Dedifferentiated amniotic fluid mesenchymal stem cell (primary cell): ENCODE measurements at regions not wholly inside any gene's neighbourhood (a gene's known extent, or its start where the extent isn't known, plus 50 kb on each side); places are given as distances from the start of the nearest gene placed in this dataset.
"Not testable (repeated sequence)": the region's sequence is repeated elsewhere in the genome, so short reads cannot be mapped to it uniquely, and the experiment has no call there.

Source experiments
- DNase-seq: peaks from one replicate; pipeline ENCODE4 v3.0.0-alpha.2; 2016; ENCODE audit errors: extremely low spot score

- DNase-seq: peak; percentile 9
These were observed 481.9 kb upstream of the SPRED2 start for GRCh38 chr2:65914244-65914786.

DNA sequence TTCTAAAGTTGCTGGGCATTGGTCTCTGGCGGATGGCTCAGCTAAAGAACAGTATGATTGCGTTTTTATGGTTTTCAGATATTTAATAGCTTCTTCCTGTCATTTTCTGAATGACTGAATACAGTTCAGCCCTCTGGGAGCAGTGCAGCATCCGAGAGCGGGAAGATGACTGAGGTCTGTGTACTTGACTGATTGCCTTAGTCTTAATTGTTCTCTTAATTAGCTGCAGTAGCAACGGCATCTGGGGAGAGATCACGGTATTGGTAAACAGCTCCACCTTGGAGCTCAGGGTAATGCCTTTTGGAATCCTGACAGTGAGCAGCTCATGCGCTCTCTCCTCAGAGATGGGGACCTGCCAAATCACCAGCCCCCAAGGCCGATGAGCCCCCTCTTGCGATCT, 481.4 kb upstream of the SPRED2 start:
- no peak for DNase-seq

DNA sequence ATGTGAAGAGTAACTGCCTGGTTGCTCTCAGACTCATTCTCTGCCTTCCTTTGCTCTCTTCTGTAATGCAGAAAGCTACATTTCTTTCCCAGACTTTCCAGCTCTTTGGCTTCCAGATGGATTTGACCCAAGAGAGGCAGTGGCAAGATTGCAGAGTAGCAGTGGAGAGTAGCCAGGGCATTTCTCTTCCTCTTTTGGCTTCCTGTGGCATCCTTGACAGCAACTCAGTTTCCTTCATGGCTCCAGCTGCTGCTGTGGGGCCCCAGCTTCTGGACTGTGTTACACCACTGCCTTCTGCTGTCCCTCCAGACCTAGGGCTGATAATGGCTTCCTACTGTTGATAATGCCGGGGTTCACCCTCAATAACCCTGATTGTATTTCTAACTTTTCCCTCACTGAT, 469.4 kb upstream of the SPRED2 start:
- DNase-seq: no peak

- DNase-seq: no peak
These were observed 464.0 kb upstream of the SPRED2 start for GRCh38 chr2:65896446-65896845.

- DNase-seq: not testable (repeated sequence)
These were observed 457.7 kb upstream of the SPRED2 start for GRCh38 chr2:65890131-65890530.

DNA sequence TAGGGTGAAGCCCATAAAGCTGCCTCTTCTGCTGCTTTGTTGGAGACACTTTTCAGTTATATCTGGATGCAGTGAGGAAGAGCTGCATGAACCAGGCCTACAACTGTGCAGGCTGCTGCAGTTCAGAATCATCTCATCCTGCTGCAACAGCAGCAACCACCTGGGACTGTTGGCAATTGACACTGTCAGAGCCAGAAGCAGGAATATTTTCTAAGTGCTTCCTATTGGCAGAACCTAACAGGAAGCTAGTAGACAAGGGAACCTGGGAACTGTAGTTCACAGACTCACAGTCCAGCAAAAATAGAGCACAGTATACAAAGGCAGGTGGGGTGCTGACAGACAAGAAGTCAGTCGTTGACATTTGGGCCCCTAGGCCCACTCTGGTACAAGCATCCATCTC, 452.9 kb upstream of the SPRED2 start:
- DNase-seq: no peak

- no peak for DNase-seq
These were observed 449.2 kb upstream of the SPRED2 start for GRCh38 chr2:65881592-65881991.

- DNase-seq: no peak
These were observed 448.0 kb upstream of the SPRED2 start for GRCh38 chr2:65880436-65880835.

- peak; percentile 15 for DNase-seq
These were observed 445.6 kb upstream of the SPRED2 start for GRCh38 chr2:65878011-65878340.

DNA sequence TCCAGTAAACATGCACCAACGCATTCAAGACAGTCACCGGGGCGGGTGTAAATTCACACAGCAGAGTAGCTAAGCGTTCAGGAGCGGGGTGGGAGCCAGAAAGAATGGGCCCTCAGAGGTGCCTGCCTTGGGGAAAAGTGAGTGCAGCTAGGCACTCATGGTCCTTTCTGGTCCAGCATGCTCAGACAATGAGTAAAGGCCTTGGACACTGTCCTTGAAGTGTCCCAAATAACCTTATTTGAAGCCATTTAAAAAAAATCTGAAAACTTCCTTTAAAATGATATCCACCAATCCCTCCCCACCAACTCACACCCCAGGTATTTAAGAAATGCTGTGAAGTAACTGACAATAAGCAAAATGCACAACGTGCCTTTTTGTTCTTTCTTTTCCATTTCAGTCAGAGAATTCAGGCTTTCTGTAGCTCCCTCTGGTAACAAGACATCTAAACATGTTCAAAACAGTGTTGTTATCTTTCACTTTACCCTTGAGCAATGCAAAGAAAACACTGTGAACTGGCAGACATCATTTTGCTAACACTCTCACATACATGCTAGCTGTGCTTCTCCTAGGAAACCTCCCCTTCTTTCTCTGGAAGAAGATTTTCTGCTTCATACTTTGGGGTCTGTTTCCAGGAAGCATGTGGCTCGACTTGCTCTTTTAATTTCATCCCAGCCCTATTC, 445.1 kb upstream of the SPRED2 start:
- DNase-seq: peak; percentile 39

DNA sequence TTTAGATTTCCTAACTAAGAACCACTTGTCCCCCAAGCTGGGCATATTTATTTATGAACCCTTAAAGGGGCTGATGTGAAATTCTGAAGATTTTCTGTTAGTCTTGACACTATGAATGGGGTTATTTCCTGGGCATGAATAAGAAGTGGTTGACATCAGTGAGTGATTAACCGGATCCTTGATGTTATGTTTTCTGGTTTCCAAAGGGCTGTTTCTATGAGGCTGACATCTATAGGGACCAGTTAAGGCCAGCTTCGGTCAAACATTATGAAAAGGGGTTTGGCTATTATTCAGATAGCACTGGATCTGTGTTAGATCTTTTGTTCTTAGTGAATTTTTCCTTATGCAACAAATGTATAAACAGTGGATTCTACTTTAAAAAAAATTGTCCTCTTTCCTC, 443.7 kb upstream of the SPRED2 start:
- DNase-seq: no peak

DNA sequence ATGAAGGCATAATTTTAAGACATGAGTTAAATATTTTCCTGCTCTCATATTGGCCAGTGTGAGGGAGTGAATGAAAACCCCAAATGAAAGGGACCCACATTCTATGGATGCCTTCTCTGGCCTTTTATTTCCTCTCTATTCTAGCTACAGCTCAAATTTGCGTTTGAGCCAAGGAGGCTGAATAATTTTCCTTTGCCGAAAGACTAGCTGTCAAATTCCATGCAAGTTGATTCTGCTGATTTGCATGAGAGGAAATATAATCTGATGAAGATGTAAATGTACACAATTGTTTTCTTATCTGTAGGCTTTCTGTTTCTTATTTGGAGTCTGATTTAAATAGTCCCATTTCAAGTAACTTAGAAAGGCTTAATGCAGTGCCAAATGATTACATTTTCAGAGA, 438.4 kb upstream of the SPRED2 start:
- DNase-seq: no peak

DNA sequence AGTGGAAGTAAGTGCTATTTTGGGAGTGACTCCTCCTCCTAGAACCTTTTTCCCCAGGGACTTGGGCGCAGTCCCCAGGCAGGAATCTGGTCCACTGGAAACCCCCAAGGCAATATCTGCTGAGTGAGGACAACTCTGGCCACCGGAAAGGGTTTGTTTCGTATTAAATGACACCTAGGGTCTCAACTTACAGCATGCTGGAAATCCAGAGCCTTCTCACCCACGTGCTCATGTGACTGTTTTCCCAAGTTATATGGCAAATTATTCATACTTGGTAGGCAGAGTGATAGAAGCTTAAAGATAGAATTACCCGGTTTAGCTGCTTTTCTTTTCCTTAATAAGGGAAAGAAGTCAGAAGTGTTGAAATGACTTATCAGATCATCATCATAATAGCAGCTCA, 436.9 kb upstream of the SPRED2 start:
- no peak for DNase-seq

DNA sequence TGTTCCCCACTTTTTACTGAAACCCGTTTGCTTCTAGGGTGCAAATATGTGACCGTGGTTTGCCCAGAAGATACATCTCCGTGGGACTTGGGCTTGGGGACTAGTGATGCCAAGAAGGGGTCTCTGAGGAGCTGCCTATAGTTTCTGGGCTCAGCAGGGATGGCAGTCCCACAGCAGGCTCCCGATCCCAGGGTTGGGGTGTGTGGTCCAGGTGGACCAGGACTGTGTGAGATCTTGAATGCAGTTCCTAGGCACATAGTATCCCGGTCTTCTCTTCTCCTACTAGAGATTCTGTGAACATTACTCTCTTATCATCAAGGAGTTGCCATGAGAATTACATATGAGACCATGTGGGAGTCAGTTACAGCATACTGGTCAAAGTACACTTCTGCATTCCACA, 435.8 kb upstream of the SPRED2 start:
- no peak for DNase-seq

GRCh38 chr2:65867446-65867845, 435.0 kb upstream of the SPRED2 start:
- no peak for DNase-seq

DNA sequence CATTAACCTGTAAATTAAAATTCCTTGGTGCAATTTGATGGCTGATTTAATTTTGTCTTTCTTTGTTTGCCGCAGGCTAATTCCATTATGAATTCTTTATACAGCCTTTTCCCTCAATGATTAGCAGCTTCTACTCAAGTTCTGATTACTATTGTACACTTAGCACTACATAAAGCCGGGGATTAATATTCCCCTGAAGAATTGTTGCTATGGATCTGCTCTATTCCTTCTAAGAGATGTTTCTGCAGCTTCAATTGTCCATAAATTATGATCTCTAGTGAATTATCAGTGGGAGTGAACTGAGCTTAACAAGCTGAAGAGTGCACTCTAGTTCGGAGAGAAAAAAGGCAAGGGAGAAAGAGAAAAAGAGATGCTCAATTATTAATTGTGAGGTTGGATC, 433.7 kb upstream of the SPRED2 start:
- no peak for DNase-seq

- no peak for DNase-seq
These were observed 432.2 kb upstream of the SPRED2 start for GRCh38 chr2:65864619-65865018.

DNA sequence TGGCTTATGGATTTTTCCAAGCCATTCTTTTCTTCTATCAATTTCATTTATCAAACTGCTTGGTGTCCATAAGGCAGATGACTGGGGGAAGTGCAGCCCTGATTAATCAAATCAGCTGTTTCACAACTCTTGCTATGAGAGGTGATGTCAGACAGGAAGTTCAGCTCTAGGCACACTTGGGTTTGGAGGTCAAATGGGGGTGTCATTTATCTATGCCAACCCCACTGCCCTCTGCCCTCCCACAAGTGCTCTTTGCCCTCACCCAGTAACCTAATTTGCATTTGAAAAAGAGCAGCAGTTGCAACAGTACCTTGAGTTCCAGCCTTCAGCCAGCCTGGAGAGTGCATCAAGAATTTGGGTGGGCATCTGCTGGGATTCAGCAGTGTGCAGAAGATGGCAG, 431.3 kb upstream of the SPRED2 start:
- no peak for DNase-seq

DNA sequence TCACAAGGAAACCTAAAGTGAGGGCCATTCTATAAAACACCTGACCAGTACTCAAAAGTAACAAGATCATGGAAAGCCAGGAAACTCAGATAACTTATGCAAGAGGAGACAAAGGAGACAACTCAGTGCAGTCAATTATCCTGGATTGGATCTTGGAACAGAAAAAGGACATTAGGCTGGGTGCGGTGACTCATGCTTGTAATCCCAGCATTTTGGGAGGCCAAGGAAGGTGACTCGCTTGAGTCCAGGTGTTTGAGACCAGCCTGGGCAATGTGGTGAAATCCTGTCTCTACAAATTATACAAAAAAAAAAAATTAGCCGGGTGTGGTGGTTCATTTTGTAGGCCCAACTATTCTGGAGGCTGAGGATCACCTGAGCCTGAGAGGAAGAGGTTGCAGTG, 424.5 kb upstream of the SPRED2 start:
- DNase-seq: no peak

DNA sequence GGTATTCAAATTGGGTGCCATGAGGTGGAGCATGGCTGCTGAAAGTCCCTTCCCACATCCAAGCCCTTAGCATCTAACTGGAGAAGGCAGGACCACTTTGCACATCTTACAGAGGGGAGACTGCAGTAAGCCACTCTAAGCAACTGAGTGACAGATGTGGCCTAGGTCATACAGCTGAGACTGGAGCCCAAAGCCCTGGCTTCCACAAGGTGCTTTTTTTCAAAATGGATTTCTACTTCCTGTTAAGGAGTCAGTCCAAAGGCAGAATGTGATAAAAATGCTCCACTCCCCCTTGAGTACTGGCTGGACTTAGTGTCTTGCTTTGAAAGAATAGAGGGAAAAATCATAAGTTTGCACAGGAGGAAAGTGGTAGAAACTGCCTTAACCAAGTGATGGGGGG, 424.0 kb upstream of the SPRED2 start:
- DNase-seq: no peak

- no peak for DNase-seq
These were observed 418.3 kb upstream of the SPRED2 start for GRCh38 chr2:65850695-65851094.

DNA sequence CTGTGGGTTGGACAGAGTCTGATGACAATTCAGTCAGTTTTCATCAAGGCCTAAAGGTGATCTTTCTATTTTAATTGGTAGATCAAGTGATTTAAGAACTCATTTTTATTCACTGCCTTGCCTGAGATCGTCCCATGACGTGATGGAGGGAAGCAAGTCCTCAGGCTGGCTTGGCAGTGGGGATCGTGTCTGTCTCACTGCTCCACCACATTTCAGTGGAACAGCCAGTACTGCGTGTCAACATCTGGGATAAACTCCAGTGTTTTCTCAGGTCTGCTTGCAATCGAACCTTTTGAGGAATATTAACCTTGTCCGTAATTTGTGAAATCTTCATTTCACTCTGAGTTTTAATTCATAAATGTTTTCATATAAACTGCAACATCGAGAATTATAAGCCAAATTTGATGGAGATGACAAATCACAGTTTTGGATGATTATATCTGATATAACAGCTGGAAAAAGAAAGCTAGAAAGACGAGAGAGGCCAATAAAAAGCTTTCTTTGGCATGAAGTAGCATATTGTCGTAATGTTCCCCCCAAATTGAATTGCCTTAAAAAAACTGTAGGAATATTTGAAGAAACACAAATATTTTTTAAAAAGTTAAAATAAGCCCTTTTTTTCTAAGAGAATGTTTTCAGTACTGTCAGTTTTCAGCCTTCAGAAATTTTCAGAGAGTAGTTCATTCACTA, 414.7 kb upstream of the SPRED2 start:
- DNase-seq: no peak

- no peak for DNase-seq
These were observed 413.2 kb upstream of the SPRED2 start for GRCh38 chr2:65845442-65846182.
